Heart right ventricle (tissue), 16 donors: ENCODE measurements at regions not wholly inside any gene's neighbourhood (a gene's known extent, or its start where the extent isn't known, plus 50 kb on each side); places are given as distances from the start of the nearest gene placed in this dataset.

Experiments
- ATAC-seq, 8 donors: fragments of 200-7000 bp; cut with Tn5 transposase; one replicate each; pipeline ENCODE4 v1.9.1; 2020; ENCODE audit warnings: mild to moderate bottlenecking in 8 of 8, moderate library complexity in 8 of 8, moderate number of reproducible peaks in 1 of 8
- DNase-seq, 2 donors: peaks; one replicate each; pipeline ENCODE4 v3.0.0-alpha.2; 2020
- H3K27ac ChIP-seq, 10 donors: fragments of 200-600 bp; sonication (generic) in 2 of 10; one replicate each; pipeline versions ENCODE4 v1.5.0 to v1.8.0; 2020 to 2022; ENCODE audit warnings: mild to moderate bottlenecking in 3 of 10
- H3K27me3 ChIP-seq, 7 donors: fragments of 200-600 bp; one replicate each; pipeline ENCODE4 v1.8.0; 2021 to 2022; ENCODE audit warnings: mild to moderate bottlenecking in 2 of 7
- H3K36me3 ChIP-seq, 9 donors: fragments of 200-600 bp; sonication (generic) in 1 of 9; one replicate each; pipeline versions ENCODE4 v1.5.0 to v1.8.0; 2020 to 2022; ENCODE audit warnings: mild to moderate bottlenecking in 2 of 9
- H3K4me1 ChIP-seq, 9 donors: fragments of 200-600 bp; sonication (generic) in 1 of 9; one replicate each; pipeline versions ENCODE4 v1.5.0 to v1.8.0; 2020 to 2022; ENCODE audit warnings: mild to moderate bottlenecking in 4 of 9
- H3K4me3 ChIP-seq, 10 donors: fragments of 200-600 bp; sonication (generic) in 2 of 10; one replicate each; pipeline versions ENCODE4 v1.5.0 to v1.8.0; 2020 to 2022; ENCODE audit warnings: mild to moderate bottlenecking in 7 of 10, moderate library complexity in 2 of 10
- H3K9me3 ChIP-seq, 11 donors: fragments of 200-600 bp in 10 of 11; sonication (generic) in 2 of 11; one replicate each; pipeline versions ENCODE4 v1.5.0 to v1.8.0; 2013 to 2022; ENCODE audit warnings: mild to moderate bottlenecking in 2 of 11, control low read depth in 1 of 11, moderate library complexity in 1 of 11
- WGBS, 2 donors: extraction: QIAGEN DNeasy Blood & Tissue Kit; methylation state at CpG; one replicate each; pipeline ENCODE4 v1.1.7; 2013; ENCODE audit warnings: inconsistent platforms in 1 of 2; 5-methylcytosine and 5-hydroxymethylcytosine counted together
- intact Hi-C, 10 donors: fragments of 100-400 bp; cut with DNase I; formaldehyde crosslinking; loops; one replicate each; pipeline versions ENCODE4 v1.11.1 to v1.14.2; 2022
- TF ChIP-seq, protein P1 (sequence below), 9 donors: fragments of 200-600 bp; sonication (generic) in 2 of 9; IDR thresholded peaks; one replicate each; pipeline versions ENCODE4 v1.5.0 to v1.8.0; 2021 to 2022; ENCODE audit warnings: antibody characterized with exemption in 9 of 9, mild to moderate bottlenecking in 5 of 9, moderate library complexity in 1 of 9
- donor health status: Arrhythmogenic right ventricular cardiomyopathy.
- donor health status: ischemic (EF 13 %, LVEDD 7.1; RV severe dilation, severe dysfunction).
- donor health status: healthy with polysubstance abuse.
- donor health status: DM: no; HTN: yes; CAD: no.
- donor health status: DM: no; HTN: no; CAD: no.
- donor health status: ischemic (EF 25% LVEDD 6.9; RV normal size, moderate dysfunction).
- donor health status: ischemic (EF 25% LVEDD 5.7; RV mildly dilated, moderate dysfunction).
- donor health status: healthy.
- donor health status: DM: yes; HTN: yes; CAD: no.
- donor health status: Ischemic cardiomyopathy.
- donor health status: ischemic (EF 35%, LVEDD 5.7; RV mildly dilated, moderate dysfunction).
- donor health status: nonischemic (EF 11% LVEDD 7.7; RV severe dilation, severe dysfunction).
- donor health status: DM: yes; HTN: yes; CAD: no.
- donor health status: PGD.
- donor health status: ischemic (EF 29% LVEDD 5.4; RV normal size, mild dysfunction).
- donor health status: nonischemic (EF 23%, LVEDD 6.1; RV moderate dilation, normal function).

GRCh38 chr6:147043994-147044477 lies 160.2 kb upstream of the STXBP5 start:
- intact Hi-C loops, result no loop called here
- WGBS, 2 donors, result 90% methylated on average over 5 of the region's 5 CpGs

DNA sequence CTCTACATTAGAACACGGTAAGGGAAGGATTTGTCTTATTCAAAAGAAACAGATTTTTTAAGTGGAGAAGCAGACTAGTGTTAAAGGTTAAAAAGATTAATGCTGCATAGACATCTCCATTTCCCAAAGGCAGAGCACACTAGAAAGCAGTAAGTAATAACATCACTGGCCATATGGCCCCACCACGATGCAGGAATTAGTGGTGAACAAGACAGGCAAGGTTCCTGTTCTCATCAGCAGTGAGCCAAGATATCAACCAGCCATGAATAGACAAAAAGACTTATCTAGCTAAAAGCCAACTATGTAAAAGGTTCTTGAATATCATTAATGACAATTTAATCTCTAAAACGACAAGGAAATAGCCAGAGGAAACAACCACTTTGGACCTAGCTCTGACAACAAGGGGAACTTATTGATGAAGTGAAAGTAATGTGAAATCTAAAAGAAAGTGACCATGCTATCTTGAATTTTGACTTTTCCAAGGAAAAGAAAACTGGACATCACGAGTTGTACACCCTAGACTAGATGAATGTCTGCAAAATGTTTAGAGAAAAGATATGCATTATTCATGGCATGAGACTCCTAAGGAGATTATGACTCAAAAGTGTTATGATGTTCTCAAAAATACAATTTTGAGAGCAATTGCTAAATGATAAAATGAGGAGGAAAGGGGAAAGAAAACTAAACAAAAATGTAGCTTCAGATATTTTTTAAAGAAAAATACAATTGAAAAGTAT lies 157.9 kb upstream of the STXBP5 start:
- Histone ChIP-seq H3K36me3 (no peaks in the 10 kb centered on the region), H3K27ac (no peak overlapping the region), H3K27me3 (no peaks in the 10 kb centered on the region), H3K4me1 (no peaks in the 10 kb centered on the region), H3K4me3 (no peak overlapping the region), H3K9me3 (peaks cover 0 to 26% (median 9%) of the 10 kb centered on the region in 11 donors)
- intact Hi-C loops, result no loop called here
- no peak for ATAC-seq
- WGBS, 2 donors, result 54 to 59% methylated on average over 4 of the region's 4 CpGs
- TF ChIP-seq, protein P1, sequence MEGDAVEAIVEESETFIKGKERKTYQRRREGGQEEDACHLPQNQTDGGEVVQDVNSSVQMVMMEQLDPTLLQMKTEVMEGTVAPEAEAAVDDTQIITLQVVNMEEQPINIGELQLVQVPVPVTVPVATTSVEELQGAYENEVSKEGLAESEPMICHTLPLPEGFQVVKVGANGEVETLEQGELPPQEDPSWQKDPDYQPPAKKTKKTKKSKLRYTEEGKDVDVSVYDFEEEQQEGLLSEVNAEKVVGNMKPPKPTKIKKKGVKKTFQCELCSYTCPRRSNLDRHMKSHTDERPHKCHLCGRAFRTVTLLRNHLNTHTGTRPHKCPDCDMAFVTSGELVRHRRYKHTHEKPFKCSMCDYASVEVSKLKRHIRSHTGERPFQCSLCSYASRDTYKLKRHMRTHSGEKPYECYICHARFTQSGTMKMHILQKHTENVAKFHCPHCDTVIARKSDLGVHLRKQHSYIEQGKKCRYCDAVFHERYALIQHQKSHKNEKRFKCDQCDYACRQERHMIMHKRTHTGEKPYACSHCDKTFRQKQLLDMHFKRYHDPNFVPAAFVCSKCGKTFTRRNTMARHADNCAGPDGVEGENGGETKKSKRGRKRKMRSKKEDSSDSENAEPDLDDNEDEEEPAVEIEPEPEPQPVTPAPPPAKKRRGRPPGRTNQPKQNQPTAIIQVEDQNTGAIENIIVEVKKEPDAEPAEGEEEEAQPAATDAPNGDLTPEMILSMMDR (IDR thresholded peaks at IDR 0.05), result no peak
- no peak for DNase-seq

More at GRCh38 chr6:147043994-147044477, 160.2 kb upstream of the STXBP5 start:
- Histone ChIP-seq H3K9me3 (peaks cover 0 to 26% (median 9%) of the 10 kb centered on the region in 11 donors), H3K27me3 (no peaks in the 10 kb centered on the region), H3K4me1 (no peaks in the 10 kb centered on the region), H3K36me3 (no peaks in the 10 kb centered on the region), H3K4me3 (no peak overlapping the region), H3K27ac (no peak overlapping the region)
- ATAC-seq (no peak), DNase-seq (no peak)
- TF ChIP-seq, protein P1 (IDR thresholded peaks at IDR 0.05), result no peak

GRCh38 chr6:147048930-147049329 lies 155.3 kb upstream of the STXBP5 start:
- no peaks in the 10 kb centered on the region for H3K36me3 ChIP-seq
- no peaks in the 10 kb centered on the region for H3K27me3 ChIP-seq
- 84% methylated on average over 3 of the region's 3 CpGs for WGBS, 2 donors
- ATAC-seq, result no peak
- no peaks in the 10 kb centered on the region for H3K4me1 ChIP-seq
- no peak for DNase-seq
- intact Hi-C loops, result no loop called here
- H3K9me3 ChIP-seq, result peaks cover 0 to 14% (median 4%) of the 10 kb centered on the region in 11 donors
- TF ChIP-seq, protein P1 (IDR thresholded peaks at IDR 0.05), result no peak
- H3K27ac ChIP-seq, result no peak overlapping the region
- H3K4me3 ChIP-seq, result no peak overlapping the region

DNA sequence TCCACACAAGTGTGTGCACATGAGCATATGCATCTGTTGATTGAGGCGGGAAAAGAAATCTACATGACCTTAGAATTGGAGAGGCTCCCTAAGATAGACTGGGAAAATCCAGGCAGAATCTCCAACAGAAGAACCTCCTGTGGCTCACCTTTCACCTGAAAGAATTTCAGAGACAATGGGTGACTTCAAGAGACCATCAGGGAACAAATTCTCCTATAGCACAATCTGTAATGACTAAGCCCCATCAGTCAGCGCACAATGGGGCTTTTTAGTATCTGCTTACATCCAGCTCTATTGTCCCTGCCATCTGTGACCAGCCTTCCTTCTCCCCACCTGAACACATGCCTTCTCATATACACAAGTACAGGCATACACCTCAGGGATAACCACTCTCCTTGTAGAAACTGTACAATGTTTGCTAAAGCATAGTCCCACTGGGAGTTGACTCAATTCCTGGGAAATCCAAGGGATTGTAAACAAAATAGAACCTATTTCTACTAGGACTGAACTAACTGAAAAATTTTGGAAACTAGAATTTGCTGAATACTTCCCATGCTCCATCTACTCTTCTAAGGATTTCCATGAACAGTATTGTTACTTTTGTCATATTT lies 150.8 kb upstream of the STXBP5 start:
- WGBS, 2 donors, result 94 to 96% methylated on average over 2 of the region's 2 CpGs
- TF ChIP-seq, protein P1 (IDR thresholded peaks at IDR 0.05), result no peak
- Histone ChIP-seq H3K27me3 (no peaks in the 10 kb centered on the region), H3K4me1 (peaks cover 0 to 5% (median 0%) of the 10 kb centered on the region in 9 donors), H3K36me3 (no peaks in the 10 kb centered on the region), H3K27ac (no peak overlapping the region), H3K4me3 (no peak overlapping the region), H3K9me3 (no peaks in the 10 kb centered on the region)
- ATAC-seq (no peak), DNase-seq (no peak)
- intact Hi-C loops, result no loop called here
